ENCODE measurements at regions not wholly inside any gene's neighbourhood (a gene's known extent, or its start where the extent isn't known, plus 50 kb on each side); places are given as distances from the start of the nearest gene placed in this dataset.

DNA sequence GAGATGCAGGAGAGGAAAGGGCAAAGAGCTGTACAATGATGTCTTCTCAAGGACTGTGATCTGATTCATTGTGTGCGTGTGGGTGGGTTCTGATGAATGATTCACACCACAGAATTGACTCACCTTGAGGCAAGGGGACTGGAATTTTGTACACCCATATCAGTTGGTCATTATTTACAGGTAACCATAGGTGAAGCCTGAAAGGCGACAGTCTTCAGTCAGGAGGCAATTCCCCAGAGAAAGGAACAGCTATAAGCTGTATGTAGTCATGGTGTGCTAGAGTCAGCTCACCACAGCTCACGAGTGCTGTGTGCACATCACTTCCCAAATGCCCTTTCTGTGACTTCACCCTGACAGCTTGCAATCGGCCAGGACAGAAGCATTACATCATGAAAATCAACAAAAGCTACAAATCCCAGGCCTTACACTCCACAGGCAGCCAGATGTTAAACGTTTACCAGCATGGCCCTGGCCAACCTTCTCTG lies 87.6 kb upstream of the RPS23 start:
- DNase-seq (ENCODE audit: low spot score), result peak; percentile 95

DNA sequence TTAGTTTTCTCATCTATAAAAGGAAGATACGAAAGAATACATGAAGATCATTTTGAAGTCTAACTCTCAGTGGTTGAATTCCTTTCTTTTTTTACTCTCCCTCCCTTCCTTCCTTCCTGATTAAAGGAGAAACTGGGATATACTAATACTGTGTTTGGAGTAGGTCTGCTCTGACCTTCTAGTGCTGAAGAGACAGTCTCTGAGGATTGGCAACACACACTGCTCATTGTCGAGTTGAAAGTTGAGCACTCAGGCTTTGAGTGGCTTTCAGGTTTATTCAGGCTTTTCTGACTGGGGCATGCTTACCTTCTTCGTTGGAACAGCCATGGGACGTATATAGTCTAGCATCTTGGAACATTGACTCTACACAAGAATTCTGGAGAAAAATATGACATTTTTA lies 86.9 kb upstream of the RPS23 start:
- TF ChIP-seq CTCF (conservative IDR thresholded peaks at IDR 0.05; ENCODE audit: low read depth), result no peak
- POLR2A ChIA-PET (ENCODE audit: low non-redundant PET), result no interaction called here
- CTCF ChIA-PET, result interaction anchor here (0.6 to 2.5 kb wide), 10 partner anchors 16 to 1199 kb away, joined by 3 to 15 read pairs (median 5); no protein-coding TSS in a partner anchor
- no peak for DNase-seq (ENCODE audit: low spot score)
- H3K27ac ChIP-seq, result no peak overlapping the region

More for the DNA sequence above, 87.6 kb upstream of the RPS23 start:
- CTCF ChIA-PET, result interaction anchor here (0.7 to 2.5 kb wide), 4 partner anchors 10 to 275 kb away, joined by 3 to 15 read pairs (median 6); no protein-coding TSS in a partner anchor
- no peak overlapping the region for H3K27ac ChIP-seq
- TF ChIP-seq CTCF (conservative IDR thresholded peaks at IDR 0.05; ENCODE audit: low read depth), result no peak
- POLR2A ChIA-PET (ENCODE audit: low non-redundant PET), result interaction anchor here (0.6 kb wide), 1 partner anchor 16 kb away, joined by 3 read pairs; no protein-coding TSS in a partner anchor

- POLR2A ChIA-PET (ENCODE audit: low non-redundant PET), result no interaction called here
- H3K27ac ChIP-seq, result no peak overlapping the region
- CTCF ChIA-PET, result interaction anchor here (0.5 to 2.5 kb wide), 12 partner anchors 12 to 1200 kb away, joined by 3 to 15 read pairs (median 5); no protein-coding TSS in a partner anchor
- DNase-seq (ENCODE audit: low spot score), result no peak
- no peak for TF ChIP-seq CTCF (conservative IDR thresholded peaks at IDR 0.05; ENCODE audit: low read depth)
These were observed 86.3 kb upstream of the RPS23 start for GRCh38 chr5:82364497-82364896.

- no peak for DNase-seq (ENCODE audit: low spot score)
- ChIA-PET CTCF (no interaction called here), POLR2A (ENCODE audit: low non-redundant PET) (no interaction called here)
- H3K27ac ChIP-seq, result no peak overlapping the region
- no peak for TF ChIP-seq CTCF (conservative IDR thresholded peaks at IDR 0.05; ENCODE audit: low read depth)
These were observed 85.4 kb upstream of the RPS23 start for GRCh38 chr5:82363524-82363923.

GRCh38 chr5:82362636-82363035 lies 84.5 kb upstream of the RPS23 start:
- POLR2A ChIA-PET (ENCODE audit: low non-redundant PET), result no interaction called here
- no peak for DNase-seq (ENCODE audit: low spot score)
- no peak for TF ChIP-seq CTCF (conservative IDR thresholded peaks at IDR 0.05; ENCODE audit: low read depth)
- CTCF ChIA-PET, result interaction anchor here (0.5 kb wide), 1 partner anchor 1365 kb away, joined by 3 read pairs; no protein-coding TSS in a partner anchor
- H3K27ac ChIP-seq, result no peak overlapping the region

DNA sequence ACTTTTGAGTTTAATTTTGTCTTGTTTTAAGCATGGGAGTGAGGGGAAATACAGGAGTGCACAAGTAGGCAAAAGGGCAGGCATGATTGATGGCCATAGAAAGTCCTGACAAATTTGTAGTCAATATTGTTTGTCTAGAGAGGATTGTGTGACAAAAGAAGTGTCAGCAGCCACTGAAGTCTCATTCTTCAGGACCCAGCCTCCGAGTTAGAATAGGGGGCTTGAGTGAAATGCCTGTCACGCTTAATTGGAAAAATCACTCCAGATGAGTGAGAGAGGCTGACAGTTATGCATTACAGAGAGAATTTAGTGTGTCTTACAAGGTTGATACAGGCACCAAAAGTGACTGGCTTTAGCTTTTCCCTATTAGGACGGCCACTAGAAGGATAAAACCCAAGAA lies 81.9 kb upstream of the RPS23 start:
- DNase-seq (ENCODE audit: low spot score), result no peak
- CTCF ChIA-PET, result interaction anchor here (0.6 kb wide), 2 partner anchors 660 to 1057 kb away, joined by 3 read pairs; no protein-coding TSS in a partner anchor
- no peak for TF ChIP-seq CTCF (conservative IDR thresholded peaks at IDR 0.05; ENCODE audit: low read depth)
- POLR2A ChIA-PET (ENCODE audit: low non-redundant PET), result no interaction called here
- H3K27ac ChIP-seq, result no peak overlapping the region
